HEK293 (cell line): ENCODE measurements at regions not wholly inside any gene's neighbourhood (a gene's known extent, or its start where the extent isn't known, plus 50 kb on each side); places are given as distances from the start of the nearest gene placed in this dataset.

Source experiments
- ATF2 ChIP-seq: fragments of 450-650 bp; formaldehyde crosslinking; IDR thresholded peaks from 2 replicates; pipeline ENCODE4 v1.5.1; 2016; ENCODE audit warnings: missing biosample characterization, missing genetic modification characterization, low read depth
- IKZF3 ChIP-seq: fragments of 450-650 bp; IDR thresholded peaks from 2 replicates; pipeline ENCODE4 v1.5.0; 2018; ENCODE audit warnings: missing biosample characterization, mild to moderate bottlenecking, missing genetic modification characterization, moderate library complexity
- PRDM1 ChIP-seq: fragments of 450-650 bp; formaldehyde crosslinking; IDR thresholded peaks from 2 replicates; pipeline ENCODE4; 2016; ENCODE audit warnings: missing biosample characterization, missing genetic modification characterization
- SCRT2 ChIP-seq: fragments of 450-650 bp; formaldehyde crosslinking; IDR thresholded peaks from 2 replicates; pipeline ENCODE4 v1.5.1; 2016; ENCODE audit warnings: missing biosample characterization, missing genetic modification characterization
- ZNF114 ChIP-seq: fragments of 450-650 bp; formaldehyde crosslinking; IDR thresholded peaks from 2 replicates; pipeline ENCODE4 v1.5.0; 2017; ENCODE audit warnings: missing biosample characterization, missing genetic modification characterization
- ZNF211 ChIP-seq: fragments of 450-650 bp; formaldehyde crosslinking; IDR thresholded peaks from 2 replicates; pipeline ENCODE4 v1.5.1; 2016; ENCODE audit warnings: low read depth, missing biosample characterization, missing genetic modification characterization
- ZNF274 ChIP-seq, 2 experiments: fragments of 200-500 bp in 1 of 2; fragments of 450-650 bp in 1 of 2; sonication (Bioruptor generic) in 1 of 2; formaldehyde crosslinking in 1 of 2; IDR thresholded peaks; 2 replicates each; pipeline versions ENCODE4 v1.5.1 to v1.6.1; 2014 to 2016; ENCODE audit warnings: borderline replicate concordance in 1 of 2, inconsistent platforms in 1 of 2, low read length in 1 of 2, missing biosample characterization in 1 of 2, missing genetic modification characterization in 1 of 2
- ZNF350 ChIP-seq: fragments of 450-650 bp; formaldehyde crosslinking; IDR thresholded peaks from 2 replicates; pipeline ENCODE4 v1.5.0; 2017; ENCODE audit warnings: missing biosample characterization, mild to moderate bottlenecking, missing genetic modification characterization
- ZNF426 ChIP-seq: fragments of 450-650 bp; formaldehyde crosslinking; IDR thresholded peaks from 2 replicates; pipeline ENCODE4 v1.5.1; 2017; ENCODE audit warnings: missing biosample characterization, missing genetic modification characterization, mild to moderate bottlenecking, inconsistent platforms, moderate library complexity
- ZNF501 ChIP-seq: fragments of 450-650 bp; formaldehyde crosslinking; IDR thresholded peaks from 2 replicates; pipeline ENCODE4 v1.5.1; 2016; ENCODE audit warnings: missing biosample characterization, missing genetic modification characterization
- ZSCAN5A ChIP-seq: fragments of 450-650 bp; formaldehyde crosslinking; IDR thresholded peaks from 2 replicates; pipeline ENCODE4 v1.5.1; 2016; ENCODE audit warnings: missing biosample characterization, missing genetic modification characterization
- TF ChIP-seq, protein P1 (sequence below): fragments of 450-650 bp; formaldehyde crosslinking; IDR thresholded peaks from 2 replicates; pipeline ENCODE4 v1.5.1; 2016; ENCODE audit warnings: missing biosample characterization, missing genetic modification characterization
- TF ChIP-seq, protein P2 (sequence below): fragments of 450-650 bp; formaldehyde crosslinking; IDR thresholded peaks from 2 replicates; pipeline ENCODE4 v1.5.1; 2016; ENCODE audit warnings: missing biosample characterization, missing genetic modification characterization

GRCh38 chr3:117695871-117696645, 986.5 kb downstream of the TUSC7 start:
- TF ChIP-seq ZNF350 (tag by site-specific recombination) (no peak), ZNF426 (tag by site-specific recombination) (no peak), ZNF114 (tag by site-specific recombination) (no peak), ZNF211 (tag by site-specific recombination) (no peak), ZNF274 (IDR thresholded peaks at IDR 0.05; ENCODE audit: low read length) (no peak), ZNF274 (tag by site-specific recombination; IDR thresholded peaks at IDR 0.05; ENCODE audit: borderline replicate concordance) (no peak), ZSCAN5A (tag by site-specific recombination) (no peak), IKZF3 (tag by site-specific recombination) (no peak), SCRT2 (tag by site-specific recombination) (no peak), PRDM1 (no peak), ZNF501 (tag by site-specific recombination) (no peak), ATF2 (tag by site-specific recombination) (no peak)
- TF ChIP-seq, protein P1, sequence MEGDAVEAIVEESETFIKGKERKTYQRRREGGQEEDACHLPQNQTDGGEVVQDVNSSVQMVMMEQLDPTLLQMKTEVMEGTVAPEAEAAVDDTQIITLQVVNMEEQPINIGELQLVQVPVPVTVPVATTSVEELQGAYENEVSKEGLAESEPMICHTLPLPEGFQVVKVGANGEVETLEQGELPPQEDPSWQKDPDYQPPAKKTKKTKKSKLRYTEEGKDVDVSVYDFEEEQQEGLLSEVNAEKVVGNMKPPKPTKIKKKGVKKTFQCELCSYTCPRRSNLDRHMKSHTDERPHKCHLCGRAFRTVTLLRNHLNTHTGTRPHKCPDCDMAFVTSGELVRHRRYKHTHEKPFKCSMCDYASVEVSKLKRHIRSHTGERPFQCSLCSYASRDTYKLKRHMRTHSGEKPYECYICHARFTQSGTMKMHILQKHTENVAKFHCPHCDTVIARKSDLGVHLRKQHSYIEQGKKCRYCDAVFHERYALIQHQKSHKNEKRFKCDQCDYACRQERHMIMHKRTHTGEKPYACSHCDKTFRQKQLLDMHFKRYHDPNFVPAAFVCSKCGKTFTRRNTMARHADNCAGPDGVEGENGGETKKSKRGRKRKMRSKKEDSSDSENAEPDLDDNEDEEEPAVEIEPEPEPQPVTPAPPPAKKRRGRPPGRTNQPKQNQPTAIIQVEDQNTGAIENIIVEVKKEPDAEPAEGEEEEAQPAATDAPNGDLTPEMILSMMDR (tag by site-specific recombination) = no peak
- TF ChIP-seq, protein P2, sequence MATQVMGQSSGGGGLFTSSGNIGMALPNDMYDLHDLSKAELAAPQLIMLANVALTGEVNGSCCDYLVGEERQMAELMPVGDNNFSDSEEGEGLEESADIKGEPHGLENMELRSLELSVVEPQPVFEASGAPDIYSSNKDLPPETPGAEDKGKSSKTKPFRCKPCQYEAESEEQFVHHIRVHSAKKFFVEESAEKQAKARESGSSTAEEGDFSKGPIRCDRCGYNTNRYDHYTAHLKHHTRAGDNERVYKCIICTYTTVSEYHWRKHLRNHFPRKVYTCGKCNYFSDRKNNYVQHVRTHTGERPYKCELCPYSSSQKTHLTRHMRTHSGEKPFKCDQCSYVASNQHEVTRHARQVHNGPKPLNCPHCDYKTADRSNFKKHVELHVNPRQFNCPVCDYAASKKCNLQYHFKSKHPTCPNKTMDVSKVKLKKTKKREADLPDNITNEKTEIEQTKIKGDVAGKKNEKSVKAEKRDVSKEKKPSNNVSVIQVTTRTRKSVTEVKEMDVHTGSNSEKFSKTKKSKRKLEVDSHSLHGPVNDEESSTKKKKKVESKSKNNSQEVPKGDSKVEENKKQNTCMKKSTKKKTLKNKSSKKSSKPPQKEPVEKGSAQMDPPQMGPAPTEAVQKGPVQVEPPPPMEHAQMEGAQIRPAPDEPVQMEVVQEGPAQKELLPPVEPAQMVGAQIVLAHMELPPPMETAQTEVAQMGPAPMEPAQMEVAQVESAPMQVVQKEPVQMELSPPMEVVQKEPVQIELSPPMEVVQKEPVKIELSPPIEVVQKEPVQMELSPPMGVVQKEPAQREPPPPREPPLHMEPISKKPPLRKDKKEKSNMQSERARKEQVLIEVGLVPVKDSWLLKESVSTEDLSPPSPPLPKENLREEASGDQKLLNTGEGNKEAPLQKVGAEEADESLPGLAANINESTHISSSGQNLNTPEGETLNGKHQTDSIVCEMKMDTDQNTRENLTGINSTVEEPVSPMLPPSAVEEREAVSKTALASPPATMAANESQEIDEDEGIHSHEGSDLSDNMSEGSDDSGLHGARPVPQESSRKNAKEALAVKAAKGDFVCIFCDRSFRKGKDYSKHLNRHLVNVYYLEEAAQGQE = no peak
